CD14-positive monocyte (primary cell): ENCODE measurements at regions not wholly inside any gene's neighbourhood (a gene's known extent, or its start where the extent isn't known, plus 50 kb on each side); places are given as distances from the start of the nearest gene placed in this dataset.

ENCODE experiments used
- DNase-seq, 3 donors: peaks; one replicate each; pipeline ENCODE4 v3.0.0-alpha.2; 2011 to 2022
- H2AFZ ChIP-seq: 2 replicates; pipeline ENCODE4 v1.6.0; 2012; ENCODE audit warnings: mild to moderate bottlenecking, low read depth, low read length, inconsistent platforms; ENCODE audit not compliant: insufficient read depth, poor library complexity, severe bottlenecking
- H3K27ac ChIP-seq, 2 donors: 1 replicate in 1 of 2; 2 replicates in 1 of 2; pipeline ENCODE4 v1.5.1; 2012 to 2013; ENCODE audit warnings: low read length in 2 of 2, control low read depth in 1 of 2, inconsistent platforms in 1 of 2, low read depth in 1 of 2, mild to moderate bottlenecking in 1 of 2
- H3K27me3 ChIP-seq, 2 donors: one replicate each; pipeline versions ENCODE4 v1.6.0 to v1.6.1; 2011 to 2013; ENCODE audit warnings: low read length in 2 of 2; ENCODE audit not compliant: control insufficient read depth in 2 of 2, insufficient read depth in 2 of 2
- H3K36me3 ChIP-seq, 2 donors: replicated peaks in 1 of 2; 1 replicate in 1 of 2; 2 replicates in 1 of 2; pipeline versions ENCODE4 v1.5.1 to v1.6.1; 2012 to 2013; ENCODE audit warnings: low read length in 2 of 2, control low read depth in 1 of 2, inconsistent platforms in 1 of 2, mild to moderate bottlenecking in 1 of 2; ENCODE audit not compliant: insufficient read depth in 2 of 2, control insufficient read depth in 1 of 2
- H3K4me1 ChIP-seq, 2 donors: 1 replicate in 1 of 2; 2 replicates in 1 of 2; pipeline versions ENCODE4 v1.5.1 to v1.6.1; 2012 to 2013; ENCODE audit warnings: low read length in 2 of 2, control low read depth in 1 of 2, inconsistent platforms in 1 of 2, mild to moderate bottlenecking in 1 of 2, moderate library complexity in 1 of 2; ENCODE audit not compliant: insufficient read depth in 2 of 2, control insufficient read depth in 1 of 2
- H3K4me2 ChIP-seq: replicated peaks from 2 replicates; pipeline ENCODE3; 2012; ENCODE audit warnings: low read length, moderate library complexity, mild to moderate bottlenecking; ENCODE audit not compliant: poor library complexity, severe bottlenecking; ENCODE audit errors: extremely low read depth
- H3K4me3 ChIP-seq, 3 experiments: fragments of 200-600 bp in 1 of 3; sonication (generic) in 1 of 3; replicated peaks in 1 of 3; 1 replicate in 2 of 3; 2 replicates in 1 of 3; pipeline ENCODE4 v1.5.1; 2011 to 2013; ENCODE audit warnings: low read length in 3 of 3, mild to moderate bottlenecking in 3 of 3, control low read depth in 2 of 3, low read depth in 2 of 3, inconsistent platforms in 1 of 3, moderate library complexity in 1 of 3
- H3K79me2 ChIP-seq: 2 replicates; pipeline ENCODE4 v1.6.0; 2012; ENCODE audit warnings: mild to moderate bottlenecking, control low read depth, inconsistent platforms, low read length, moderate library complexity; ENCODE audit not compliant: insufficient read depth
- H3K9ac ChIP-seq: 2 replicates; pipeline ENCODE4 v1.6.0; 2017; ENCODE audit warnings: low read length, mild to moderate bottlenecking; ENCODE audit not compliant: insufficient read depth, poor library complexity, severe bottlenecking
- H3K9me3 ChIP-seq, 2 donors: replicated peaks in 1 of 2; 1 replicate in 1 of 2; 2 replicates in 1 of 2; pipeline versions ENCODE4 v1.5.1 to v1.6.1; 2012 to 2013; ENCODE audit warnings: low read length in 2 of 2, control low read depth in 1 of 2; ENCODE audit not compliant: control insufficient read depth in 1 of 2, insufficient read depth in 1 of 2
- H4K20me1 ChIP-seq: 2 replicates; pipeline ENCODE4 v1.6.0; 2012; ENCODE audit warnings: mild to moderate bottlenecking, low read length, control low read depth, moderate library complexity; ENCODE audit not compliant: insufficient read depth
- H3K27ac Mint-ChIP-seq, 7 donors: one replicate each; pipeline ENCODE4 v1.8.0; 2020; ENCODE audit warnings: mild to moderate bottlenecking in 7 of 7, mixed read lengths in 7 of 7, moderate library complexity in 6 of 7, inconsistent platforms in 2 of 7
- H3K27me3 Mint-ChIP-seq, 3 donors: one replicate each; pipeline ENCODE4 v1.8.0; 2021 to 2022; ENCODE audit warnings: low read depth in 3 of 3, mild to moderate bottlenecking in 3 of 3, mixed read lengths in 3 of 3, moderate library complexity in 3 of 3, inconsistent platforms in 1 of 3
- H3K36me3 Mint-ChIP-seq, 2 donors: one replicate each; pipeline ENCODE4 v1.8.0; 2020; ENCODE audit warnings: mixed read lengths in 2 of 2, inconsistent platforms in 1 of 2, mild to moderate bottlenecking in 1 of 2
- H3K4me1 Mint-ChIP-seq: one replicate; pipeline ENCODE4 v1.8.0; 2020; ENCODE audit warnings: mild to moderate bottlenecking, mixed read lengths
- H3K4me3 Mint-ChIP-seq, 2 donors: one replicate each; pipeline ENCODE4 v1.8.0; 2020; ENCODE audit warnings: mild to moderate bottlenecking in 2 of 2, mixed read lengths in 2 of 2, moderate library complexity in 1 of 2
- H3K9me3 Mint-ChIP-seq, 7 donors: one replicate each; pipeline ENCODE4 v1.8.0; 2020 to 2022; ENCODE audit warnings: mixed read lengths in 7 of 7, mild to moderate bottlenecking in 6 of 7, moderate library complexity in 6 of 7, inconsistent platforms in 2 of 7
- WGBS: methylation state at CpG from one replicate; pipeline ENCODE4 v1.1.5; 2013; ENCODE audit warnings: missing lambda C conversion rate; ENCODE audit not compliant: insufficient coverage; 5-methylcytosine and 5-hydroxymethylcytosine counted together
- intact Hi-C, 2 donors: fragments of 100-400 bp; cut with micrococcal nuclease; formaldehyde crosslinking; loops; one replicate each; pipeline versions ENCODE4 v1.15.0 to v1.15.1; 2023
- TF ChIP-seq, protein P1 (sequence below): fragments of 200-600 bp; IDR thresholded peaks from one replicate; pipeline ENCODE4 v1.8.0; 2022; ENCODE audit warnings: antibody characterized with exemption, mild to moderate bottlenecking

DNA sequence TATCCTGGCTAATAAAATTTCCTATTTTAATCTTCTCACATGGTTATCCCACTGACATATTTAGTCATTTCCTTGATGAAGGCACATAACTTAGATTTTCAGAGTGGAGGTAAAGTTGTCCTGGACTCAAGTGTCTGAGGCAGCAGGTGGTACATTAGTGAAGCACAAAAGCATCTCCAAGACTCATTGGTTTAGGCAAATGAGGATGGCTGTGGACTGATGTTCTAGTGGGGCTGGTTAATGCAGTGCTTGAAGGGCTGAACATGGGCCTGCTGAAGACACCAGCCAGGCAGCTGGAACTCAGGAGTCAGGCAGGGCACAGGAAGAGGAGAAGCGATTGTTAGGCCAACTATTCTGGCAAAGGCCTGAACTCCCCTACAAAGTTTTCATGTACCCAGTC, 76.3 kb upstream of the SESN3 start:
- Histone ChIP-seq H3K4me3 (no peak overlapping the region), H4K20me1 (no peaks in the 10 kb centered on the region), H3K27ac (peak overlapping the region; percentile 23 to 61), H3K4me2 (no peak overlapping the region), H3K27me3 (no peaks in the 10 kb centered on the region), H3K36me3 (no peaks in the 10 kb centered on the region), H2AFZ (no peak overlapping the region), H3K79me2 (no peaks in the 10 kb centered on the region), H3K9ac (no peak overlapping the region), H3K9me3 (no peaks in the 10 kb centered on the region), H3K4me1 (peaks cover 24 to 25% of the 10 kb centered on the region in 2 donors)
- TF ChIP-seq, protein P1, sequence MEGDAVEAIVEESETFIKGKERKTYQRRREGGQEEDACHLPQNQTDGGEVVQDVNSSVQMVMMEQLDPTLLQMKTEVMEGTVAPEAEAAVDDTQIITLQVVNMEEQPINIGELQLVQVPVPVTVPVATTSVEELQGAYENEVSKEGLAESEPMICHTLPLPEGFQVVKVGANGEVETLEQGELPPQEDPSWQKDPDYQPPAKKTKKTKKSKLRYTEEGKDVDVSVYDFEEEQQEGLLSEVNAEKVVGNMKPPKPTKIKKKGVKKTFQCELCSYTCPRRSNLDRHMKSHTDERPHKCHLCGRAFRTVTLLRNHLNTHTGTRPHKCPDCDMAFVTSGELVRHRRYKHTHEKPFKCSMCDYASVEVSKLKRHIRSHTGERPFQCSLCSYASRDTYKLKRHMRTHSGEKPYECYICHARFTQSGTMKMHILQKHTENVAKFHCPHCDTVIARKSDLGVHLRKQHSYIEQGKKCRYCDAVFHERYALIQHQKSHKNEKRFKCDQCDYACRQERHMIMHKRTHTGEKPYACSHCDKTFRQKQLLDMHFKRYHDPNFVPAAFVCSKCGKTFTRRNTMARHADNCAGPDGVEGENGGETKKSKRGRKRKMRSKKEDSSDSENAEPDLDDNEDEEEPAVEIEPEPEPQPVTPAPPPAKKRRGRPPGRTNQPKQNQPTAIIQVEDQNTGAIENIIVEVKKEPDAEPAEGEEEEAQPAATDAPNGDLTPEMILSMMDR: no peak
- Mint-ChIP-seq H3K36me3 (peaks cover 0 to 7% of the 10 kb centered on the region in 2 donors), H3K27ac (peak overlapping the region in 6 of 7 donors; percentile 32 to 75 (median 69)), H3K27me3 (peaks cover 1 to 3% (median 2%) of the 10 kb centered on the region in 3 donors), H3K9me3 (peaks cover 0 to 2% (median 0%) of the 10 kb centered on the region in 7 donors), H3K4me3 (no peak overlapping the region), H3K4me1 (peaks cover 31% of the 10 kb centered on the region)
- whole genome bisulfite sequencing: no CpG with 5 or more reads among the region's 1 CpG
- intact Hi-C loops: no loop called here
- DNase-seq: no peak

DNA sequence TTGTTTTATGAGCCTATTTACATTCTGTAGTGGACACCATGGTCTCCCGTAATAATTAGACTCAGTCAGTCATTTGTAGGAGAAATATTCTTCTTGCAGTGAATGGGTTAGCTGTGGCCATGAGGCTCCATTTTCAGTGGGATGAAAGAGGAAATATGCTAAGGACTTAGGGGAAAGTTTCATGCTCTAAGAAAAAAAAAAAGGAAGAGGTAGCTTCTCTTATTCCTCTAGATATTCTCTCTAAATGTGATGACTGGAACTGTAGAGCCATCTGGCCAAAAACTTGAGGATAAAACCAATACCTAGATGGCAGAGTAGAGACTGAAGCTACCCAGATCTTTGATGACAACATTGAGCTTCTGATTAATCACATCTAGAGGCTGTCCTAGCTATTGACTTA, 75.8 kb upstream of the SESN3 start:
- H3K27ac Mint-ChIP-seq: peak overlapping the region in 1 of 7 donors; percentile 75
- DNase-seq: peak; percentile 36 to 50 (median 41)
- peaks cover 1 to 3% (median 2%) of the 10 kb centered on the region in 3 donors for H3K27me3 Mint-ChIP-seq
- no peaks in the 10 kb centered on the region for H3K36me3 ChIP-seq
- intact Hi-C loops: no loop called here
- H4K20me1 ChIP-seq: no peaks in the 10 kb centered on the region
- peaks cover 0 to 7% of the 10 kb centered on the region in 2 donors for H3K36me3 Mint-ChIP-seq
- no peak overlapping the region for H2AFZ ChIP-seq
- H3K4me1 ChIP-seq: peaks cover 24 to 25% of the 10 kb centered on the region in 2 donors
- H3K4me2 ChIP-seq: no peak overlapping the region
- no peak overlapping the region for H3K4me3 ChIP-seq
- peaks cover 31% of the 10 kb centered on the region for H3K4me1 Mint-ChIP-seq
- 67% methylated on average over 1 of the region's 1 CpG for WGBS
- H3K27me3 ChIP-seq: no peaks in the 10 kb centered on the region
- H3K79me2 ChIP-seq: no peaks in the 10 kb centered on the region
- H3K4me3 Mint-ChIP-seq: no peak overlapping the region
- H3K27ac ChIP-seq: peak overlapping the region in 1 of 2 donors; percentile 61
- H3K9me3 Mint-ChIP-seq: peaks cover 0 to 2% (median 0%) of the 10 kb centered on the region in 7 donors
- no peak overlapping the region for H3K9ac ChIP-seq
- H3K9me3 ChIP-seq: no peaks in the 10 kb centered on the region
- TF ChIP-seq, protein P1: no peak
